AML-193 (cell line): ENCODE measurements at regions not wholly inside any gene's neighbourhood (a gene's known extent, or its start where the extent isn't known, plus 50 kb on each side); places are given as distances from the start of the nearest gene placed in this dataset.
A peak's percentile ranks its signal among the peaks of the same experiment; 100 is the strongest.
"Not testable (repeated sequence)": the region's sequence is repeated elsewhere in the genome, so short reads cannot be mapped to it uniquely, and the experiment has no call there.

Experiments
- DNase-seq, 2 experiments: peaks; one replicate each; lab custom pipeline; 2025; lab: John Stamatoyannopoulos, UW

DNA sequence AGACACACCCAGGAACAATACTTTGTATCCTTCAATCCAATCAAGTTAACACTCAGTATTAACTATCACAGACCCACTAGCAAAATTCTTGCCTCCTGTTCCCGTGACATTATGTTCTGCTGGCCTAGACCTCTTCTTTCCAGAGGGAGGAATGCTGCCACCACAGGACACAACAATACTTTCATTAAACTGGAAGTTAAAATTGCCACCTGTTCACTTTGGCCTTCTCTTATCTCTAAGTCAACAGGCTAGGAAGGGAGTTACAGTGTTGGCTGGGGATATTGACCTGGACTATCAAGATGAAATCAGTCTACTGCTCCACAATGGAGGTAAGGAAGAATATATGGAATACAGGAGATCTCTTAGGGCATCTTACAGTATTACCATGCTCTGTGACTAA is 1000.4 kb upstream of the GBE1 start:
- no peak for DNase-seq

- DNase-seq, result no peak
These were observed 984.1 kb upstream of the GBE1 start for GRCh38 chr3:82745544-82745943.

DNA sequence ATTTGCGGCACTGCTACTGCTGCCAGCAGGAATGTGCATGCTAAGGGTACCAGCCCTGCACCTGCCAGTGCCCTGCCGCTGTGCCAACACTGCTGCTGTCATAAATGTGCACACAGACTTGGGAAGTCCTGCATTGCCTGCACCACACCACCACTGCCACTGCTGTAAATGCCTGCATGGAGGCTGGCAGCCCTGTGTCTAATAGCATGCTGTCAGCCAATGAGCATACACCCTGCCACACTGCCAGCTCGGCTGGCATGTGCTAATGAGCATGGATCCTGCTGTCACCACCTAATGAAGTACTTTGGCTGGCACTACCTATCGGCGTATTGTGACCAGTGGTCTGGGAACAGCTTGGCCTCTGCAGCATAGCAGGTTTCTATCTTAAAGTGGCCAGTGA is 981.8 kb upstream of the GBE1 start:
- no peak for DNase-seq

GRCh38 chr3:82741346-82741745 is 979.9 kb upstream of the GBE1 start:
- DNase-seq, result no peak

DNA sequence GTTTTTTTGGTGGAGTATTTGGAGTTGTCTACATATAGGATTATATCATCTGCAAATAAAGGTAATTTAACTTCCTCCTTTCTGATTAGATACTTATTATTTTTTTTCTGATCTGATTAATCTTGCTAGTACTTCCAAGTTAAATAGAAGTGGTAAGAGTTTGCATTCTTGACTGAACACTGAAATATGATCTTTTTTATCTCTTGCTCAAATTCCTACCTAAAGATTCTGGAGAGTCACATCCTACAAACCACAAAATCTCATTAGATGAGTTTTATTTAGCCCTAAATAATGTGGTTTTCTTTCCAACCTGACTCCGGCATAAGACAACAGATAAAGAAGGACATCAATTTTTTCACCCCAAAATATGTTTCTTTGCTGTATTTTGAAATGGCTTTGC is 977.9 kb upstream of the GBE1 start:
- DNase-seq, result no peak

DNA sequence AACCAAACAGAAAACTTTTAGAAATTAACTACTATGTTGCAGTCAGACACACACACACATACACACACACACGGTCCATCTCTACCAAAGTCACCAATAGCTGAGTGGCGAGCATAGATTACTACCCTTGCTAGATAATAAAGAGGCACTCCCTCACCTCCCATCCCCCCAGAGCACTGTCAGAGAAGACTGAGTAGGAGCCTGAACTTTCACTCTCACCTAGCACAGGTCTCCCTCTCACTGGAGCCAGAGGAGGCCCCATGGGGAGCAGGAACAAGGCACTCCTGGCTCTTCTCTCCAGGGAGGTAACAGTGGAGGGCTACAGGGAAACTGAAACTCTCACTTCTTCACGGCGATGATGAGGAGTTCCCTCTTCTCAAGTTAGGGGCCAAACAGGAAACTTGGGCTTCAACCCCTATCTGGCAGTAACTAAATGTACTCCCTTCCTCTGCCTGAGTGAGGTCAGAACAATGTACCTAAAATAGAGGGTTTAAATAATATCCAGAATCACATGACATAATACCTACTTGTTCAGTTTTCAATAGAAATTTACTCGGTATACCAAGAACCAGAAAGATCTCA is 975.3 kb upstream of the GBE1 start:
- DNase-seq, result no peak

- no peak for DNase-seq
These were observed 953.8 kb upstream of the GBE1 start for GRCh38 chr3:82715091-82715856.

DNA sequence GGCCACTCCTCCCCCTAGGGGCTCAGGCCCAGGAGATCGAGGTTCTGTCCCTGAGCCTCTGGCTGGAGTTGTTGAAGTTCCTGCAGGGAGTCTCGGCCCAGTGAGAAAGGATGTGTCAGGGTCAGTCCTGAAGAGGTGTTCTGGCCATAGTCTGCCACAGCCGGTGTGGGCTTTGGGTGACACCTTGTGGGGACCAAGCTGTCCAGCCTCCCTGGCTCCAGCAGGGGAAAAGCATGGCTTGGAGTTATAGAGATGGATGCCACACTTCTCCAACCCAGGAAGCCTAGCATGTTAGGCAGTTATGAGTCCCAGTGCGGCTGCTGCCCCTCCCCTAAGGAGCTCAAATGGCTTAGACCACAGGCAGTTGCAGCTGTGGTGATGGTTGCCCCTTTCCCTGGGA is 945.6 kb upstream of the GBE1 start:
- DNase-seq, result no peak

DNA sequence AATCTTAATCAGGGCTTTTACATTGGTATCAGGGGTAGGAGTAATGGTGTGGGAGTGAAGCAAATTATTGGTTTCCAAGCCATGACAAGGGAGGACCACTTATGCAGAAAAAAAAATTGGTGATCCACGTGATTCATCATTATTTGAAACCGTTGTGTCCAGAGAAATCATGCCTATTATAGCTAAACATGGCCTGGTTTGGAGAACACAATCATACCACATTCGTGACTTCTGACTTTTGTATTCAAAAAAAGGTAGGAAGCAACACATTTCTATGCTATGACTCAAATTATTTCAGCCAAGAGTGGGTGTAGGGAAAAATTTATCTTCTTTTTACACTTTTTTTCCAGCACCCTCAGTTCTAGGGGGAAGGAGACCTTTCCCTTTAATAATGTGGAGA is 924.3 kb upstream of the GBE1 start:
- DNase-seq, result no peak

- no peak for DNase-seq
These were observed 915.0 kb upstream of the GBE1 start for GRCh38 chr3:82676356-82677026.

- no peak for DNase-seq
These were observed 911.5 kb upstream of the GBE1 start for GRCh38 chr3:82672966-82673365.

GRCh38 chr3:82671466-82671865 is 910.0 kb upstream of the GBE1 start:
- no peak for DNase-seq

DNA sequence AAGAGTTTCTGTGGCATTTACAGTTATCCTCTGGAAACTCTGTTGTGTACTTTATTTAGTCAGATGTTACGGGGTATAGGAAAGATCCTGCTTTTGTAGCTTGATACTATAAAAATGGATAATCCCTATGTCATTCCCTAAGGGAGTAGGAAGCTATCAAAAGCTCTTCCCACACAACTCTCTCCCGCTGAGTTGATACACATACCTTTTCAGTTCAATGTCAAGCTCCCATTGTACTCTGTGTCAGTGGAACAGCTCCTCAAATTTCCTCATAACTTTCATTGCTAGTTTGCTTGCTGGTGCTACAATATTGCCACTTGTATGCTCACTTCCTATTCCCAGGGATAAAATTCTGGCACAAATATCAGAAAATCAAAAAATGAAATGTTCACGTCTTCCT is 893.3 kb upstream of the GBE1 start:
- DNase-seq, result no peak

- DNase-seq, result peak in 1 of 2 experiments; percentile 5
These were observed 882.5 kb upstream of the GBE1 start for GRCh38 chr3:82643948-82644347.

DNA sequence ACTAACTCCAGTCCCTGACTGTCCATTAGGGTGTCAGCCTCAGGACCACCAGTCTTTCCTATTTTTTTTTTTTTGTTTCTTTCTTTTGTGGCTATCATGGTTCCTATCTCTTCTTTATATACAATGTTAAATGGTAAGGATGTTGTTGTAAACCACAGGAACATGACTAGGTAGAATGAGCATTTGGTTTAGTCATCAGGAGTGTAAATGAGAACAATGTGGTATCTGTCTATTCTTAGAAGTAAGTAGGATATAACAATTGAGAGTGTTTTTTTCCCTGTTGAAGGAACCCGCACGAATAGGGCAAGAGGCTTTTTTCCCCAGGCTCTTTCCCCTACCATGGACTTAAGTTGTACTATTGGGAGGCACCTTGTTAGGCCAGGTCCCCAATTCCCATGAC is 880.3 kb upstream of the GBE1 start:
- no peak for DNase-seq

DNA sequence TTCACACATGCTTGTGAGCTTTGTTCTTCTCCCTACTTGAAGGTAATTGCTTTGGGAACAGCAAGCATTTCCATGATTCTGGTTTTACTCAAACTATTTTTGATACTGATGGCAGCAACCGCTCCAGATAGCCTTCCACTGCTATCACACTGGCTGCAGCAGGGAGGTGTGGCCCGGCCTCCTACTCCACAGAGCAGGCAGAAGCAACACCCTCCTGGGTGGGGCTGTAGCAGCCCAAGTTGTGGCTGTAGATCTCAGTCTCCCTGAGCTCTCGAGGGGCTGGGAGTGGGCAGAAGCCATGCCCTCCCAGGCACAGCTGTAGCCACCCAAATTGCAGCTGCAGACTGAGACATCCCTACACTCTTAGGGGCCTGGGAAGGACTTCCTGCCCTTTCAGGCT is 878.8 kb upstream of the GBE1 start:
- no peak for DNase-seq

DNA sequence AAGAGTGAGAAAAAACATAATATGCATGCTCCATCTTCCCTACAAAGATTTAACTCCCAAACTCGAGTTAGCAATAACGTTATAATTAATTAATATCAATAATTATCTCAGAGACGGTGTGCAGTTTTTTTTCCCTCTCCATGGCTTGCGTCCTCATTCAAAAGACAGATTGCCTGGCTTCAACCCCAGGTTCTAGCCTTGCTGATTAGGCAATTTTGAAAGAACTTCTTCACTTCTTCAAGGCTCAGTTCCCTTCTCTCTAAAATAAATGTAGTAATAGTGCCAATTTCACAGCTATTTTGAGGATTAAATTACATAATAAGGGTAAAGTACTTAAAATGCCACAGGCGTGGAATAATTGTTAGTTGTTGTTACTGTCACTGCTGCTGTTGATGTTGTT is 876.1 kb upstream of the GBE1 start:
- DNase-seq, result no peak

- no peak for DNase-seq
These were observed 874.7 kb upstream of the GBE1 start for GRCh38 chr3:82636177-82636576.

- DNase-seq, result no peak
These were observed 871.9 kb upstream of the GBE1 start for GRCh38 chr3:82633319-82633718.

- no peak for DNase-seq
These were observed 868.5 kb upstream of the GBE1 start for GRCh38 chr3:82629937-82630336.

GRCh38 chr3:82628385-82629014 is 867.1 kb upstream of the GBE1 start:
- DNase-seq, result no peak

- no peak for DNase-seq
These were observed 866.3 kb upstream of the GBE1 start for GRCh38 chr3:82627733-82628132.

GRCh38 chr3:82620744-82621143 is 859.3 kb upstream of the GBE1 start:
- not testable (repeated sequence) for DNase-seq
